22Rv1 (cell line): ENCODE measurements at regions not wholly inside any gene's neighbourhood (a gene's known extent, or its start where the extent isn't known, plus 50 kb on each side); places are given as distances from the start of the nearest gene placed in this dataset.

Experiments
- H3K27ac ChIP-seq: fragments of 450-650 bp; 2 replicates; pipeline ENCODE4 v1.5.1; 2017
- ZFX ChIP-seq: fragments of 450-650 bp; IDR thresholded peaks from 2 replicates; pipeline ENCODE4 v1.6.1; 2017; ENCODE audit warnings: antibody characterized with exemption, borderline replicate concordance
- TF ChIP-seq, protein P1 (sequence below): fragments of 450-650 bp; IDR thresholded peaks from 2 replicates; pipeline ENCODE4 v1.5.1; 2017; ENCODE audit warnings: mild to moderate bottlenecking

GRCh38 chr9:93896496-93897033, 58.6 kb downstream of the BARX1 start:
- no peak overlapping the region for H3K27ac ChIP-seq
- no peak for TF ChIP-seq ZFX
- TF ChIP-seq, protein P1, sequence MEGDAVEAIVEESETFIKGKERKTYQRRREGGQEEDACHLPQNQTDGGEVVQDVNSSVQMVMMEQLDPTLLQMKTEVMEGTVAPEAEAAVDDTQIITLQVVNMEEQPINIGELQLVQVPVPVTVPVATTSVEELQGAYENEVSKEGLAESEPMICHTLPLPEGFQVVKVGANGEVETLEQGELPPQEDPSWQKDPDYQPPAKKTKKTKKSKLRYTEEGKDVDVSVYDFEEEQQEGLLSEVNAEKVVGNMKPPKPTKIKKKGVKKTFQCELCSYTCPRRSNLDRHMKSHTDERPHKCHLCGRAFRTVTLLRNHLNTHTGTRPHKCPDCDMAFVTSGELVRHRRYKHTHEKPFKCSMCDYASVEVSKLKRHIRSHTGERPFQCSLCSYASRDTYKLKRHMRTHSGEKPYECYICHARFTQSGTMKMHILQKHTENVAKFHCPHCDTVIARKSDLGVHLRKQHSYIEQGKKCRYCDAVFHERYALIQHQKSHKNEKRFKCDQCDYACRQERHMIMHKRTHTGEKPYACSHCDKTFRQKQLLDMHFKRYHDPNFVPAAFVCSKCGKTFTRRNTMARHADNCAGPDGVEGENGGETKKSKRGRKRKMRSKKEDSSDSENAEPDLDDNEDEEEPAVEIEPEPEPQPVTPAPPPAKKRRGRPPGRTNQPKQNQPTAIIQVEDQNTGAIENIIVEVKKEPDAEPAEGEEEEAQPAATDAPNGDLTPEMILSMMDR, result no peak

DNA sequence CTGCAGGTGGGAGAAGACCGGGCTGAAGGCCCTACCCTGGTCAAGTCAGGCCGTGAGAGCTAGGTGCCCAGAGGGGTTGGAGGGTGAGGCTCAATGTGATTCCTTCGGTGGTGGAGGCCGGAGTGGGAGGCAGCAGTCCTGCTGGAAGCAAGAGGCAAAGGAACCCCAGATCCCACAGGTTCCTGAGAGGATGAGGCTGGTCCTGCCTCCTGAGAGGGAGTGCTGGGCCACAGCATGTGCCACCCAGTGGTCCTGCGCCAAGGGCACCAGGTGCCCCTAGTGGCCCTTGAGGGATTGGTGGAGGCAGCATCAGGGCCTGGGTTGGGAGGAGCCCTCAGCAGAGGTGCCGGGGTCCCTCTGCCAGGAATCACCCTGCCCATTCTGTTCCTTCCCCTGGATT, 59.1 kb downstream of the BARX1 start:
- H3K27ac ChIP-seq, result no peak overlapping the region
- TF ChIP-seq, protein P1, result no peak
- TF ChIP-seq ZFX, result no peak

DNA sequence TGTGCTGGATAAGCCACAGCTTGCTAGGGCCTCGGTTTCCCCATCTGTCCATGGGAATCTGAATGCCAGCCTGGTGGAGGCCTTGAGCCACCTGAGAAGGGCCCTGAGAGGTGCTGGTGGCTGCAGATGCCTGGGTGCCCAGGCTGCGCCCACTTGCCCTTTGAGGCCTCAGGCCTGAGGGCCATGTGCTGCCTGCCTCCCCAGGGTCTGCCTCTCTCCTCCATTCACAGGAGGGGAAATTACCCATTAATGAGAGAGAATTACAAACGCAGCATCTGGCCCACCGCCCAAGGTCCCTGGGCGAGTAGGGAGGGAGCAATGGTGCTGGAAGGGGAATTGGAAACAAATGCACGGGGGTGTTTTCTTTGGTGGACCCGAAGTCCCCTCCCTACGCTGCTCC, 59.6 kb downstream of the BARX1 start:
- no peak for TF ChIP-seq ZFX
- TF ChIP-seq, protein P1, result no peak
- H3K27ac ChIP-seq, result no peak overlapping the region

- H3K27ac ChIP-seq, result no peak overlapping the region
- no peak for TF ChIP-seq ZFX
- TF ChIP-seq, protein P1, result no peak
These were observed 60.5 kb downstream of the BARX1 start for GRCh38 chr9:93894691-93895079.

GRCh38 chr9:93893899-93894690, 61.1 kb downstream of the BARX1 start:
- H3K27ac ChIP-seq, result no peak overlapping the region
- TF ChIP-seq, protein P1, result no peak
- no peak for TF ChIP-seq ZFX

DNA sequence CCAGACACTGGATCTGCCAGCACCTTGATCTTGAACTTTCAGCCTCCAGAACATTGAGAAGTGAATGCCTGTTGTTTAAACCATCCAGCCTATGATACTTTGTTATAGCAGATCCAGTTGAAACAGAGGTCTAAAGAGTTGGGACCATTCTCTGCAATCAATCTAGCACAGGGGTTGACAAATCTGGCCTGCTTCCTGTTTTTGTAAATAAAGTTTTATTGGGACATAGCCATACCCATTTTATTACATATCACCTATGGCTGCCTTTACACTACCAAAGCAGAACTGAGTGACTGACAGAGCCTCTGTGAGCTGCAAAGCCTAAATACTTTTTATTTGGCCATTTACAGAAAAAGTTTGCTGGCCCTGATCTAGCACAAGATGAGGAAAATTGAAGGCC, 62.0 kb downstream of the BARX1 start:
- TF ChIP-seq, protein P1, result no peak
- TF ChIP-seq ZFX, result no peak
- H3K27ac ChIP-seq, result no peak overlapping the region

DNA sequence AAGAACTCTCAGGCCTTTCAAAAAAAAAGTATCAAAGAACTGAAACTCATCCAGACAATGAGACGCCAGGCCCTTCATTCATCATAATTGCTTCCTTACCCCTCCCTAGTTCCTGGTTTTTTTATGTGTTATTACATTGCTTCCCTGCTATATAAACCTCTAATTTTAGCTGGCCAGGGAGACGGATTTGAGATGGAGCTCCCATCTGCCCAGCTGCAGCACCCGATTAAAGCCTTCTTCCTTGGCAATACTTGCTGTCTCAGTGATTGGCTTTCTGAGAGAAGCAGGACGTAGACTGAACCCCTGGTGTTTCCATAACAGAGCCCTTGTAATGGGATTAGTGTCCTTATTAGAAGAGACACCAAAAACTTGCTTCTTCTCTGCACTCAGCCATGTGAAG, 62.4 kb downstream of the BARX1 start:
- TF ChIP-seq, protein P1, result no peak
- no peak for TF ChIP-seq ZFX

More for the DNA sequence above, 62.4 kb downstream of the BARX1 start:
- H3K27ac ChIP-seq, result no peak overlapping the region
